CD4-positive, alpha-beta memory T cell (primary cell): ENCODE measurements at regions not wholly inside any gene's neighbourhood (a gene's known extent, or its start where the extent isn't known, plus 50 kb on each side); places are given as distances from the start of the nearest gene placed in this dataset.
"Not testable (repeated sequence)": the region's sequence is repeated elsewhere in the genome, so short reads cannot be mapped to it uniquely, and the experiment has no call there.

Source experiments
- CTCF ChIA-PET: fragments of 350-600 bp; sonication (Branson Sonifier 250); formaldehyde crosslinking; loops from one replicate; lab custom pipeline; 2021; ENCODE audit warnings: inconsistent platforms; ENCODE audit not compliant: partially characterized antibody; lab: Charles Lee
- POLR2A ChIA-PET: fragments of 350-600 bp; sonication (Branson Sonifier 250); formaldehyde crosslinking; loops from one replicate; lab custom pipeline; 2021; ENCODE audit not compliant: partially characterized antibody; lab: Charles Lee
- DNase-seq, 5 donors: peaks; one replicate each; pipeline versions ENCODE4 v3.0.0 to v3.0.0-alpha.2; 2020 to 2022; ENCODE audit warnings: mixed read lengths in 1 of 5
- H3K27ac ChIP-seq: one replicate; pipeline ENCODE4 v1.7.0; 2013; ENCODE audit warnings: low read depth, low read length
- H3K27me3 ChIP-seq: 2 replicates; pipeline ENCODE4 v1.7.0; 2013; ENCODE audit warnings: mild to moderate bottlenecking, low read length, moderate library complexity; ENCODE audit not compliant: insufficient read depth
- H3K36me3 ChIP-seq: 2 replicates; pipeline ENCODE4 v1.7.0; 2013; ENCODE audit warnings: mild to moderate bottlenecking, low read length, moderate library complexity; ENCODE audit not compliant: insufficient read depth
- H3K4me1 ChIP-seq: 2 replicates; pipeline ENCODE4 v1.7.0; 2013; ENCODE audit warnings: mild to moderate bottlenecking, low read length, moderate library complexity; ENCODE audit not compliant: insufficient read depth
- H3K4me3 ChIP-seq, 2 donors: one replicate each; pipeline ENCODE4 v1.7.0; 2013; ENCODE audit warnings: low read length in 2 of 2, mild to moderate bottlenecking in 1 of 2
- H3K9me3 ChIP-seq, 2 donors: one replicate each; pipeline ENCODE4 v1.7.0; 2013; ENCODE audit warnings: low read length in 2 of 2, control low read depth in 1 of 2; ENCODE audit not compliant: control insufficient read depth in 1 of 2
- H3K27ac Mint-ChIP-seq, 7 donors: one replicate each; pipeline ENCODE4 v1.8.0; 2020 to 2021; ENCODE audit warnings: mixed read lengths in 7 of 7, mild to moderate bottlenecking in 6 of 7, inconsistent platforms in 3 of 7, moderate library complexity in 3 of 7
- H3K27me3 Mint-ChIP-seq, 2 donors: one replicate each; pipeline ENCODE4 v1.8.0; 2020 to 2021; ENCODE audit warnings: mixed read lengths in 2 of 2
- H3K36me3 Mint-ChIP-seq, 2 donors: one replicate each; pipeline ENCODE4 v1.8.0; 2020 to 2021; ENCODE audit warnings: mixed read lengths in 2 of 2, inconsistent platforms in 1 of 2, mild to moderate bottlenecking in 1 of 2
- H3K4me1 Mint-ChIP-seq, 4 donors: one replicate each; pipeline ENCODE4 v1.8.0; 2020 to 2021; ENCODE audit warnings: mixed read lengths in 4 of 4, mild to moderate bottlenecking in 1 of 4
- H3K4me3 Mint-ChIP-seq, 8 donors: one replicate each; pipeline ENCODE4 v1.8.0; 2020 to 2021; ENCODE audit warnings: mixed read lengths in 8 of 8, mild to moderate bottlenecking in 7 of 8, moderate library complexity in 6 of 8, inconsistent platforms in 3 of 8
- H3K9me3 Mint-ChIP-seq, 8 donors: one replicate each; pipeline ENCODE4 v1.8.0; 2020 to 2021; ENCODE audit warnings: mixed read lengths in 8 of 8, mild to moderate bottlenecking in 5 of 8, inconsistent platforms in 3 of 8, moderate library complexity in 1 of 8
- intact Hi-C: fragments of 100-400 bp; cut with micrococcal nuclease; formaldehyde crosslinking; loops from one replicate; pipeline ENCODE4 v1.15.1; 2023

DNA sequence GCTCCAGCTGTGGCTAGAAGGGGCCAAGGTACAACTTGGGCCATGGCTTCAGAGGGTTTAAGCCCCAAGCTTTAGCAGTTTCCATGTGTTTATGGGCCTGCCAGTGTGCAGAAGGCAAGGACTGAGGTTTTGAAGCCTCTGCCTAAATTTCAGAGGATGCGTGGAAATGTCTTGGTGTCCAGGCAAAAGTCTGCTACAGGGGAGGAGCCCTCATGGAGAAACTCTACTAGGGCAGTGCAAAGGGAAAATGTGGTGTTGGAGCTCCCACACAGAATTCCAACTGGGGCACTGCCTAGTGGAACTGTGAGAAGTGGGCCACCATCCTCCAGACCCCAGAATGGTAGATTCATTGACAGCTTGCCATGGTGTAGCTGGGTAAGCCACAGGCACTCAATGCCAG, 527.2 kb upstream of the RORB start:
- Histone ChIP-seq H3K27me3 (no peaks in the 10 kb centered on the region), H3K36me3 (no peaks in the 10 kb centered on the region), H3K9me3 (no peaks in the 10 kb centered on the region), H3K4me1 (no peaks in the 10 kb centered on the region), H3K27ac (no peak overlapping the region), H3K4me3 (no peak overlapping the region)
- H3K27ac Mint-ChIP-seq = peak overlapping the region in 1 of 7 donors; percentile 43
- H3K4me3 Mint-ChIP-seq = no peak overlapping the region
- peaks cover 0 to 16% (median 4%) of the 10 kb centered on the region in 8 donors for H3K9me3 Mint-ChIP-seq
- no peaks in the 10 kb centered on the region for H3K27me3 Mint-ChIP-seq
- intact Hi-C loops = no loop called here
- H3K4me1 Mint-ChIP-seq = no peaks in the 10 kb centered on the region
- no peaks in the 10 kb centered on the region for H3K36me3 Mint-ChIP-seq
- CTCF ChIA-PET = no interaction called here
- POLR2A ChIA-PET = no interaction called here
- DNase-seq = no peak

- H3K27ac ChIP-seq, intact Hi-C loops, H3K4me3 Mint-ChIP-seq, H3K4me3 ChIP-seq, POLR2A ChIA-PET, H3K4me1 ChIP-seq, H3K36me3 ChIP-seq, H3K36me3 Mint-ChIP-seq, H3K27me3 ChIP-seq, H3K9me3 ChIP-seq, DNase-seq, H3K27me3 Mint-ChIP-seq, CTCF ChIA-PET, H3K4me1 Mint-ChIP-seq, H3K9me3 Mint-ChIP-seq, H3K27ac Mint-ChIP-seq: not testable (repeated sequence)
Observed at GRCh38 chr9:73976424-73976823, 520.7 kb upstream of the RORB start.

- no peaks in the 10 kb centered on the region for H3K9me3 Mint-ChIP-seq
Observed at GRCh38 chr9:73979894-73980264, 517.3 kb upstream of the RORB start.

GRCh38 chr9:73980754-73981153, 516.4 kb upstream of the RORB start:
- no peaks in the 10 kb centered on the region for H3K27me3 Mint-ChIP-seq
- H3K9me3 Mint-ChIP-seq = peaks cover 0 to 8% (median 4%) of the 10 kb centered on the region in 8 donors
- H3K4me1 Mint-ChIP-seq = no peaks in the 10 kb centered on the region
- no peaks in the 10 kb centered on the region for H3K9me3 ChIP-seq
- H3K27me3 ChIP-seq = no peaks in the 10 kb centered on the region
- ChIA-PET POLR2A (no interaction called here), CTCF (no interaction called here)
- intact Hi-C loops = no loop called here
- H3K4me3 ChIP-seq = no peak overlapping the region
- H3K36me3 ChIP-seq = no peaks in the 10 kb centered on the region
- H3K27ac Mint-ChIP-seq = no peak overlapping the region
- H3K4me3 Mint-ChIP-seq = no peak overlapping the region
- H3K4me1 ChIP-seq = no peaks in the 10 kb centered on the region
- no peak overlapping the region for H3K27ac ChIP-seq
- no peak for DNase-seq
- no peaks in the 10 kb centered on the region for H3K36me3 Mint-ChIP-seq

More at GRCh38 chr9:73979894-73980264, 517.3 kb upstream of the RORB start:
- H3K4me1 Mint-ChIP-seq = no peaks in the 10 kb centered on the region
- ChIA-PET POLR2A (no interaction called here), CTCF (no interaction called here)
- Histone ChIP-seq H3K4me1 (no peaks in the 10 kb centered on the region), H3K9me3 (no peaks in the 10 kb centered on the region), H3K36me3 (no peaks in the 10 kb centered on the region), H3K27ac (no peak overlapping the region), H3K27me3 (no peaks in the 10 kb centered on the region), H3K4me3 (no peak overlapping the region)
- H3K36me3 Mint-ChIP-seq = no peaks in the 10 kb centered on the region
- intact Hi-C loops = no loop called here
- H3K27me3 Mint-ChIP-seq = no peaks in the 10 kb centered on the region
- no peak overlapping the region for H3K4me3 Mint-ChIP-seq
- no peak overlapping the region for H3K27ac Mint-ChIP-seq
- DNase-seq = no peak

- CTCF ChIA-PET = no interaction called here
Observed at GRCh38 chr9:73981405-73981804, 515.7 kb upstream of the RORB start.

DNA sequence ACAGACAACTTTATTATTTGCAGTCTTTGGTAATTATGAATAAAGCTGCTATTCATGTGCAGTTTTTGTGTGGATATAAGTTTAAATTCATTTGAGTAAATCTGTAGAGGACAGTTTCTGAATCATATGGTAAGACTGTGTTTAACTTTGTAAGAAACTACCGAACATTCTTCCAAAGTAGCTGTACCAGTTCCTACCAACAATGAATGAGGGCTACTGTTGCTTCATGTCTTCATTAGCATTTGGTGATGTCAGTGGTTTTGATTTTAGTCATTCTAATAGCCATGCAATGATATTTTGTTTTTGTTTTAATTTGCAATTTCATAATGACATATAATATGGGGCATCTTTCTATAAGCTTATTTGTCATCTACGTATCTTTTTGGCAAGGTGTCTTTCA, 501.3 kb upstream of the RORB start:
- no peak for DNase-seq
- H3K9me3 Mint-ChIP-seq = peaks cover 0 to 10% (median 0%) of the 10 kb centered on the region in 8 donors
- H3K36me3 ChIP-seq = no peaks in the 10 kb centered on the region
- CTCF ChIA-PET = no interaction called here
- no peaks in the 10 kb centered on the region for H3K27me3 ChIP-seq
- no peak overlapping the region for H3K27ac ChIP-seq
- H3K36me3 Mint-ChIP-seq = no peaks in the 10 kb centered on the region
- no peaks in the 10 kb centered on the region for H3K27me3 Mint-ChIP-seq
- no peak overlapping the region for H3K4me3 ChIP-seq
- POLR2A ChIA-PET = no interaction called here
- H3K4me3 Mint-ChIP-seq = no peak overlapping the region
- no peak overlapping the region for H3K27ac Mint-ChIP-seq
- H3K4me1 Mint-ChIP-seq = no peaks in the 10 kb centered on the region
- intact Hi-C loops = no loop called here
- no peaks in the 10 kb centered on the region for H3K9me3 ChIP-seq
- H3K4me1 ChIP-seq = no peaks in the 10 kb centered on the region

More at GRCh38 chr9:73981405-73981804, 515.7 kb upstream of the RORB start:
- no peaks in the 10 kb centered on the region for H3K4me1 ChIP-seq
- intact Hi-C loops = no loop called here
- H3K36me3 ChIP-seq = no peaks in the 10 kb centered on the region
- POLR2A ChIA-PET = no interaction called here
- no peak overlapping the region for H3K27ac ChIP-seq
- no peaks in the 10 kb centered on the region for H3K9me3 ChIP-seq
- H3K9me3 Mint-ChIP-seq = peaks cover 0 to 12% (median 6%) of the 10 kb centered on the region in 8 donors
- no peak for DNase-seq
- H3K4me3 Mint-ChIP-seq = no peak overlapping the region
- H3K4me3 ChIP-seq = no peak overlapping the region
- no peak overlapping the region for H3K27ac Mint-ChIP-seq
- H3K36me3 Mint-ChIP-seq = no peaks in the 10 kb centered on the region
- H3K27me3 ChIP-seq = no peaks in the 10 kb centered on the region
- H3K4me1 Mint-ChIP-seq = no peaks in the 10 kb centered on the region
- peaks cover 0 to 3% of the 10 kb centered on the region in 2 donors for H3K27me3 Mint-ChIP-seq

- Mint-ChIP-seq H3K4me3 (no peak overlapping the region), H3K27me3 (no peaks in the 10 kb centered on the region), H3K9me3 (peaks cover 0 to 10% (median 0%) of the 10 kb centered on the region in 8 donors), H3K36me3 (no peaks in the 10 kb centered on the region), H3K4me1 (no peaks in the 10 kb centered on the region), H3K27ac (no peak overlapping the region)
- Histone ChIP-seq H3K9me3 (no peaks in the 10 kb centered on the region), H3K27ac (no peak overlapping the region), H3K36me3 (no peaks in the 10 kb centered on the region), H3K4me3 (no peak overlapping the region), H3K27me3 (no peaks in the 10 kb centered on the region), H3K4me1 (no peaks in the 10 kb centered on the region)
- intact Hi-C loops = no loop called here
- no peak for DNase-seq
- ChIA-PET CTCF (no interaction called here), POLR2A (no interaction called here)
Observed at GRCh38 chr9:73996844-73997243, 500.3 kb upstream of the RORB start.

GRCh38 chr9:74001382-74001781, 495.8 kb upstream of the RORB start:
- H3K27ac ChIP-seq = no peak overlapping the region
- no peaks in the 10 kb centered on the region for H3K27me3 ChIP-seq
- no peaks in the 10 kb centered on the region for H3K36me3 ChIP-seq
- no peak for DNase-seq
- no peak overlapping the region for H3K27ac Mint-ChIP-seq
- no peaks in the 10 kb centered on the region for H3K9me3 ChIP-seq
- H3K36me3 Mint-ChIP-seq = no peaks in the 10 kb centered on the region
- ChIA-PET POLR2A (no interaction called here), CTCF (no interaction called here)
- H3K27me3 Mint-ChIP-seq = no peaks in the 10 kb centered on the region
- peaks cover 0 to 6% (median 0%) of the 10 kb centered on the region in 8 donors for H3K9me3 Mint-ChIP-seq
- H3K4me1 Mint-ChIP-seq = no peaks in the 10 kb centered on the region
- no peaks in the 10 kb centered on the region for H3K4me1 ChIP-seq
- no peak overlapping the region for H3K4me3 ChIP-seq
- no peak overlapping the region for H3K4me3 Mint-ChIP-seq
- intact Hi-C loops = no loop called here
